NCI-H1436 (cell line): ENCODE measurements at regions not wholly inside any gene's neighbourhood (a gene's known extent, or its start where the extent isn't known, plus 50 kb on each side); places are given as distances from the start of the nearest gene placed in this dataset.
"Not testable (repeated sequence)": the region's sequence is repeated elsewhere in the genome, so short reads cannot be mapped to it uniquely, and the experiment has no call there.

Source experiments
- DNase-seq: peaks from one replicate; lab custom pipeline; 2025; lab: John Stamatoyannopoulos, UW

DNA sequence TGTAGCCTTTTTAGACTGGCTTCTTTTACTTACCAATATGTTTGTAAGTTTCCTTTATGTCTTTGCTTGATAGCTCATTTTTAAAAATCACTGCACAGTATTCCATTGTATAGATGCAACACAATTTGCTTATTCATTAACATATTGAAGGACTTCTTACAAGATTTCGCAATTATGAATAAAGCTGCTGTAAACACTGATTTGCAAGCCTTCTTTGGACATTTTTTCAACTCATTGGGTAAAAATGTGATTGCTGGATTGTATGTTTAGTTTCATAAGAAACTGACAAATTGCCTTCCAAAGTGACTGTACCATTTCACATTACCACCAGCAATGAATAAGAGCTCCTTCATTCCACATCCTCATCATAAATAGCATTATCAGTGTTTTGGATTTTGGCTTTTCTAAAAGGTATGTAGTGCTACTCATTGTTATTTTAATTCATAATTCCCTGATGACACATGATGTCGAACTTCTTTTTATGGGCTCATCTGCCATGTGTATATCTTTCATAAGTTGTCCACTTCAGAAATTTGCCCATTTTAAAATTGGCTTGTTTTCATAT is 80.7 kb downstream of the TFAP2B start:
- DNase-seq: no peak

- no peak for DNase-seq
These were observed 83.6 kb downstream of the TFAP2B start for GRCh38 chr6:50902260-50902659.

DNA sequence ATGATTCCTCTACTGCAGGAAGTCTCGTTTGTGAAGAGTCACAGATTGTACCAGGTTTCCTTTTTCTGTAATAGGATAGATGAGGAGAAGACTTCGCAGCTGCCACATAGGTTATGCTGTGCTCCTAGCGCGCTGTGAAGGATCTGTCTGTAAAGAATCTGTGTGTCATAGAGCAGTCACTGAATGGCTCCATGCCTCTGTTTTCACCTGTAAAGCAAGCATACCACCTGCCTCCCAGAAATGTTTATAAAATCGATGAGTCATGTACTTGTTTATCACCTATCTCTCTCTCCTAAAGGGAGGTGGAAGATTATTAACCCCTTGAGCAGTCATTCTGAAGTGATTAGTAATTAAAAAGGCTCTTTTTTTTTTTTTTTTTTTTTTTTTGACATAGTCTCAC is 86.6 kb downstream of the TFAP2B start:
- peak; percentile 20 for DNase-seq

- no peak for DNase-seq
These were observed 88.9 kb downstream of the TFAP2B start for GRCh38 chr6:50907565-50907964.

DNA sequence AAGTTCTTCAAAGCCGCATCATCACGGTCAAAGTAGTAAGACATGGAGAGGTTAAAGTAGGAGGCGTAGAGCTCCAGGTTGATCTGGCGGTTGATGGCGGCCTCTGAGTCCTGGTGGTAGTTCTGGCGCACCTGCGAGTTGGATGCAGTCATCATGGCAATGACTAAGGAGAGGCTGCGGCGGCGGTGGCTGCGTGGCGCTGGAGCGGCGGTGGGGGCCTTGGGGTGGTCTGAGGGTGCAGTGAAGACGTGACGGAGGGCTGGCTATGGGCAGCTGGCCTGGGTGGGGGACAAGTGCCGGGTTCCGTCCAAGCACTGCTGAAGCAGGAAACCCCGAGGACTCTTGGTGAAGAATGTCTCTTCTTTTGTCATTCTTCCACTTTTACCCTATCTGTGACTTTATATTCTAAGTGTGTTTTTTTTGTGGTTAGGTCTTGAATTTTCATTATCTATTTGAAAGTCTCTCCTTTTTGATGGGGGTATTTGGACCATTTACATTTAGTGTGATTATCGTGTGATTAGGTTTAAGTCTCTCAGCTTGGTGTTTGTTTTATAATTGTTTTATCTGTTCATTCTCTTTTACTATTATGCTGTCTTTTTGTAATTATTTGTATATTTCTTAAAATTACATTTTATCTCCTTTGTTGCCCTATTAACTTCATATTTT is 94.6 kb downstream of the TFAP2B start:
- DNase-seq: no peak

DNA sequence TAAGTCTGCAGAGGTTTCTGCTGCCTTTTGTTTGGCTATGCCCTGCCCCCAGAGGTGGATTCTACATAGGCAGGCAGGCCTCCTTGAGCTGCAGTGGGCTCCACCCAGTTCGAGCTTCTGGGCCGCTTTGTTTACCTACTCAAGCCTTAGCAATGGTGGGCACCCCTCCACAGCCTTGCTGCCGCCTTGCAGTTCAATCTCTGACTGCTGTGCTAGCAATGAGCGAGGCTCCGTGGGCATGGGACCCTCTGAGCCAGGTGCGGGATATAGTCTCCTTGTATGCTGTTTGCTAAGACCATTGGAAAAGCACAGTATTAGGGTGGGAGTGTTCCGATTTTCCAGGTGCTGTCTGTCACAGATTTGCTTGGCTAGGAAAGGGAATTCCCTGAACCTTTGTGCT is 102.7 kb downstream of the TFAP2B start:
- not testable (repeated sequence) for DNase-seq

DNA sequence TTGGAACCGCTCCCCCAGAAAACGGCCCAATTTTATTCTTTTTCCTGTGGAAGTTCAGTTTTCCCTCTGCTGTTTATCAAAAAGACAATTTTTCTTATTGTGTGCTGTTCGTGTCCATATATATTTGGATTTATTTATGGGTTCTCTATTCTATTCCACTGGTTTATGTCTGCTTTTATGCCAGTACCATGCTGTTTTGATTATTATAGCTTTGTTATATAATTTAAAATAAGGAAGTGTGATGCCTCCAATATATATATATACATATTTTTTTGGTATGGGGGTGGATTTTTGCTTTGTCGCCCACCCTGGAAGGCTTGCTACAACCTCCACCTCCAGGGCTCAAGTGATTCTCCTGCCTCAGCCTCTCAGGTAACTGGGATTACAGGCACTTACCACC is 103.3 kb downstream of the TFAP2B start:
- DNase-seq: no peak

DNA sequence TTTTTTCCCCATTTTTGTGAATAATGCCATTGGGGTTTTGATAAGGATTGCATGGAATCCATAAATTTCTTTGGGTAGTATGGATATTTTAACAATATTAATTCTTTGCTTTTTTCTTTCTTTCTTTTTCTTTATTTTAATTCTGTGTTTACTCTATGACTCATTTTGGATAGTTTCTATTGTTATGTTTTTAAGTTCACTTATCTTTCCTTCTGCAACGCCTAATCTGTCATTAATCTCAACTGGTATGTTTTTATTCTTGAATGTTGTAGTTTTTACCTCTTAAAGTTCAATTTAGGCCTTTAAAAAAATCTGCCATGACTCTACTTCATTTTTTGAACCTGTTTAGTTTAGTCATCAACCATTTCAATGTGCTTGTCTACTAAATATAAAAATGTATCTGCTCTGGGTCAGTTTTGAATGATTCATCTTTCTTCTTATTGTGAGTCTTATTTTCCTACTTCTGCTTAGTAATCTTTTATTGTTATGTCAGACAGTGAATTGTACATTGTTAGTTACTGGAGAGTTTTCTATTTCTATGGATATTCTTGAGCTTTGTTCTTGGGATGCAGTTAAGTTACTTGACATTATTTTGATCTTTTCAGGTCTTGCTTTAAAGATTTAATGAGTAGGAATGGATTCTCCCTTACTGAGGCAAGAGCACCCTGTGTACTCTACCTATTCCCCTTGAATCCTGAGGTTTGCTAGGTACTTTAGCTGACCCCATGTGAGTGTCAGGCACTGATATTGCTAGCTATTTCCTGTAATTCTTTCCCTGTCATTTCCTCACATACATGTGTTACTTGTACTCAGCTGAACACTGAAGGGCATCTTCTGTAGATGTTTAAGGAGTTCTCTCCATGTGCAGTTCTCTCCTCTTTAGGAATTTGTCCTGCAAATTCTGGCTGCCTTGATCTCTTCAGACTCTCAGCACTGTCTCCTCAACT is 104.2 kb downstream of the TFAP2B start:
- no peak for DNase-seq

GRCh38 chr6:50924758-50925157 is 106.1 kb downstream of the TFAP2B start:
- DNase-seq: no peak

DNA sequence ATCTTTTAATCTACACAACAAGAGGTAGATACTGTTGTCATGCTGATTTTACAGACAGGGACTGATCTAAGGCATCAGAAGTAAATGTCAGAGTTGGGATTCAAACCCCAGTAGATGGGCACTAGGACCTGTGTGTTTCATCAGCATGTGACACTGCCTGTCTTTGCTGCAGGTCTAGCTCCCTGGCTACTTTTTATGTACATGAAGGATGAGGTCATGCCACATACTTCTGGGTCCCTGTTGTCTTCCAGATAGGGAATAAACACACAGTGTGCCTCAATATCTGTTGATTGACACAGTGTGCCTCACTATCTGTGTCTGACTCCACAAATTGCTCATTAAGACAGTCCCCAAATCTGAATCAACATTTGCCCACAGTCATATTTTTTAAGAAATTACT is 106.9 kb downstream of the TFAP2B start:
- DNase-seq: no peak

DNA sequence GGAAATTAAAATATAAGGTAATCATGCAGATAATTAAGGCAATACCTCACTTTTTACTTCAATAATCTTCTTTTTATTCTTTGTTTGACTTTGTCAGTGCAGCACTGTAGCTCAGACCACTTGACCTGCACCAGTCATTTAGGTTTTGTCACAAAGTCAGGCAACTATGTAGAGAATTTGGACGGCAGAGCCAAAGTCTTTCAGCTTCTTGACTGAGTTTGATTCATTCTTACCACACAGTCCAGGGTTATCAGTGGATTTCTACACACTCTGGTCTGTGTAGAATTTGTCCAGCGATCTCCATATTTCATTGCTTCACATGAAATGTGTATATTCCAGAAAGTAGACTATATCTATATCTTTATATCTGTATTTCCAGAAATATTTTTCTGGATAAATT is 107.3 kb downstream of the TFAP2B start:
- no peak for DNase-seq

GRCh38 chr6:50927800-50928199 is 109.1 kb downstream of the TFAP2B start:
- DNase-seq: no peak

- no peak for DNase-seq
These were observed 110.7 kb downstream of the TFAP2B start for GRCh38 chr6:50929323-50929722.

- DNase-seq: no peak
These were observed 116.8 kb downstream of the TFAP2B start for GRCh38 chr6:50935442-50935841.

- peak; percentile 5 for DNase-seq
These were observed 117.6 kb downstream of the TFAP2B start for GRCh38 chr6:50936277-50936681.

DNA sequence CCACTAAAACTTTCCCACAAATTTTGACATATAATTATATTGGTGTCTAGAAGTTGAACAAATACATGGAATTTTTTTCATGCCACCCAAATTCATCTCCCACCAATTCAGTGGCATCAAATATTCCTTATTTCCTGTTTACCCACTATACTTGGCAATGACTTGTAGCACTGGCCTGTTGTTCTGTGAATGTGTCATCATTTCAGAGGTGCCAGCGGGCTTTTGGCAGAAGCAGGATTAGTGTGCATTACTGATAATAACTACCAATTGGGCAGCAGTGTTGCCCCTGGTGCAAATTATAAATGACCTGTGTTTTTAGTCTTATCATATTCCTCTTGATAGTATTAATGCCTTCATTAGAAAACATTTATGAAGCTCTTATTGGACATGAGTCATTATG is 121.3 kb downstream of the TFAP2B start:
- no peak for DNase-seq

DNA sequence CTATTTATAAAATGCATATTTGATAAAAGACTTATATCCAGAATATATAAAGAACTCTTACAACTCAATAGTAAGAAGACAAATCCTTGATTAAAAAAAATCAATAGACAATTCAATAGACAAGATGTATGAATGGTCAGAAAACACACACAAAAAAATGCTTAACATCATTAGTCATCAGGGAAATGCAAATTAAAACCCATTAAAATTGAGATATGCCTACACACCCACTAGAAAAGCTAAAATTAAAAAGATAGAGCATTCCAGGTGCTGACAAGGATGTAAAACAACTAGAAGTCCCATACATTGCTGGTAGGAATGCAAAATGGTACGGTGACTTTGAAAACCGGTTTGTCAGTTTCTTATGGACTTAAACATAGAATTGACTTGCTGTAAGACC is 127.1 kb downstream of the TFAP2B start:
- no peak for DNase-seq

- peak; percentile 72 for DNase-seq
These were observed 133.6 kb downstream of the TFAP2B start for GRCh38 chr6:50952092-50952907.

DNA sequence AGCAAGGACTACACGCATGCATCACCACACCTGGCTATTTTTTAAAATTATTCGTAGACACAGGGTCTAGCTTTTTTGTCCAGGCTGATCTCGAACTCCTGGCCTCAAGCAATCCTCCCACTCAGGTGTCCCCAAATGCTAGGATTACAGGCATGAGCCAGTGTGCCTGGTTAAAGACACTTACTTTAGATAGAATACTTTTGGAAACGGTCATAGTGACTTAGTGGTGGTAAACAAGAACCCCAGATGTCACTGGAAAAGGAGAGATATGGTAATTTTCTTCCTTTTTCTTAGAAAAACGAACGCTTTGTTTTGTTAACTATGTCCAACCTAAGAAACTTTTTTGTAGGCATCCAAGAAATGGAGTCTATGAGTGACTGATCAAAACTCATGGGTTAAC is 137.3 kb downstream of the TFAP2B start:
- no peak for DNase-seq

DNA sequence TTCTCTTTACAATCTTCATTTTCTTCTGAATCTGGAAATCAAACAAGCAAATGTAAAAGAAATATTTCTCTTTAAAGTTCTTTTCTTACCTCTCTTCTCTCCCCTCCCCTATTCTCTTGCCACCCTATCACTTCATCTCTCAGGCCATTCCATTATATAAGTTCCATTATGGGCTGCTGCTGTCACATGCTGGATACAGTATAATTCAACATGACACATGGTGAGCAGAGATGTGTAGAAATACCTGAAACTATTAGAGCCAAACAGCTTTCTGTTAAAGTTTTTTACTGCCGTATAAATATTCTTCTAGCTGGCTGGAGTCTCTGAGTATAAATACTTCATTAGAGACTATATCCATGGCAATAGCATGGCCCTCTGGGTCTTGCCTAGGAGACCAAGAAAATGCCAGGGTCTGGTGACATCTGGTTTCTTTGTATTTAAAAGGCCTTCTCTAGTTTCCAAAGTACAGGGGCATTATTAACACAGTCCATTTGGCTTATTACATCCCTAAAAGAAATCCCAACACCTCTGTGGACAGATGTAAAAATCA is 139.6 kb downstream of the TFAP2B start:
- DNase-seq: no peak

DNA sequence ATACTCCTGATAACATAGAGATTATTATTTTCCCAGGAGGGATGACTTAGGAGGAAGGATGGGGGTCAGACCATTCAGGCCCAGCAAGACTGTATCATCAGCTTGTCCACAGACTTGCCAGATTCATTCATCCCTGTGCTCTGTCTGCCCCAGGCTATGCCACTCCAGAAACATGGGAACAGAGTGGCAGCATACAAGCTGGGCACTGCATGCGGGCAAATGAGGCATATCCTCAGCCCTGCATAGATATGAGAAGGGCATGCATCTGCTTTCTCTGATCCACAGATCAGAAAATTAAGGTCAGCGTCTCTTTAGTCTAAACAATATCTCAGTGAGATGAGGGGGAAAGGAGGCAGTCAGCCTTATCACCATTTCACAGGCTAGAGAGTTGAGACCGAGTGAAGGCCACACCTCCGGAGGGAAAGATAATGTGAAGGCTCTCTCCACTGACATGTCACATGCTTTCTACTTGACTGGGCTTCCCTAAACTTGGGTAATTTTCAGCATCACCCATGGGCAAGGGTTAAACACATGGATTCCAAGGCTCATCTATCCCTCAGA is 140.5 kb downstream of the TFAP2B start:
- DNase-seq: no peak

DNA sequence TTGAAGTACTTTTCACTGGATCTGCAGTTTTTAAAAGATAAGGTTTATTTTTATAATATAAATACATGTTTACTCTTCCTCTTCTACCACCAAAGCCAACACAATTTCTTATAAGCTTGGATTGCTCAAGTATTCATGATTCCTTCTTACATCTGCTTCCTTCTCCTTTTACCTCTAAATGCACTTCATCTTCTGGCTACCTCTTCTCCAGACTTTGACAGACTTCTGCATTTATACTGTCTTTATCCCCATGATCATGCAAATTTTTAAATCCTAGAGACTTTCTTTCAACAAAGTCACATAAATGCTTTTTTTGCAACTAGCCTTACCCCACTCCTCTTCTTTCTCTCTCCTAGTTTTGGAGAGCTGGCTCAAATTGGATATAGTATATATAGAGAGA is 142.9 kb downstream of the TFAP2B start:
- no peak for DNase-seq
